HG02763 (cell line): ENCODE measurements at regions not wholly inside any gene's neighbourhood (a gene's known extent, or its start where the extent isn't known, plus 50 kb on each side); places are given as distances from the start of the nearest gene placed in this dataset.
"Not testable (repeated sequence)": the region's sequence is repeated elsewhere in the genome, so short reads cannot be mapped to it uniquely, and the experiment has no call there.

ENCODE experiments used
- ATAC-seq: cut with Tn5 transposase; IDR thresholded peaks from one replicate; pipeline ENCODE4 v1.9.1; 2021; ENCODE audit warnings: mild to moderate bottlenecking, moderate library complexity; ENCODE audit not compliant: unreplicated experiment

DNA sequence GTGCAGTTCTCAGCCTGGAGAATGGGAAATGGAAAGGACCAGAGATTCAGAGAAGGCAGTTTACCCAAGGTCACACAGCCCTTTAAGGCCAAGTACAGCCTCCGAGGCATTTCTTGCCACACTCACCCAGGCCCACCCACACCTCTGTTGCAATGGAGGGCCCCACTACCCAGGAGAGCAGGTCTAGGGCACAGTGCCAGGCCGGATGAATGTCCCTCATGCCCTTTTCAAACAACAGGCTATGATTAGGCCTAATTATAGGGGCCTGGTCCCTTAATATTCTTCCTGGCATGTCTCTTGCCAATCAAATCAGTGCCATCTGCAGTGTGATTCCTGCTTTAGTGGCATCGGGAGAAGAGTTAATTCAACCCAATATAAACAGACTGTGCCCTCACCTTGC is 195.3 kb downstream of the KLRB1 start:
- ATAC-seq: not testable (repeated sequence)

DNA sequence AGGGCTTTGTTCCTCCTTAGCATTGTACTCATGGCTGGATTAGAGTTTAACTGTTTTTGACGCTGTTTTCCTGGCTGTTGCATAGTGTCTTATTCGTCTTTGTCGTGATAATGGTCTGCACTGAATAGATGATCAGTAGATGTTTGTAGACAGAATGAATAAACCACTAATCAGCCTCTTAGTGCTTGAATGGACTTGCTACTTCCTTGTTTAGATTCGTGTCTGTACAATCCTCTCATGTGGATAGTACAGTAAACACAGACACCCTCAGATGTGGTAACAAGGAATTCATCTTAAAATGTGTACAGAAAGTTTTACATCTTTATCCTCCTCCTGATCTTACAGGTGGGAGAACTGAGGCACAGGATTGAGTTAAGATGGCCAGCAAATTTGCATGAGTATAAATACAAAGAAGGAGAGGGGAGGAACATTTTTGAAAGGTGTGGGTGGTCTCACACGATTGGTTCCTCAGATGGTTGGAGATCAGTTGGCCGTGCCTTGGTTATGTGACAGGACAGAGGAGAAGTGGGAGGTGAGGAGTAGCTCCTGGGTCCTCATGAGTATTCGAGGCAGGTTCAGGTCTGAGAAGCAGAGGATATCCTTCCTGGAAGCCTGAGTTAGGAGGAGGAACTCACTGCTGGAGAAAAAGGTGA is 196.0 kb downstream of the KLRB1 start:
- not testable (repeated sequence) for ATAC-seq

DNA sequence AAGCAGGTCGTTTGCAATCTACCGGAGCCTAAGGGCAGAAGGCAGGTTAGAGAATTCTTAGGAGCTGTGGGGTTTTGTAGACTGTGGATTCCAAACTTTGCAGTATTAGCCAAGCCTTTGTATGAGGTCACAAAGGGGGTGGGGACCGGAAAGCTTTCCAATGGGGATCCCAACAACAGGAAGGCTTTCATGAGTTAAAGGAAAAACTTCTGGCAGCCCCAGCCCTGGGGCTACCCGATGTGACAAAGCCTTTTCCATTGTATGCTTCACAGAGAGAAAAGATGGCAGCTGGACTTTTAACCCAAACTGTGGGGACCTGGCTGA is 199.2 kb upstream of the PZP start:
- ATAC-seq: not testable (repeated sequence)

DNA sequence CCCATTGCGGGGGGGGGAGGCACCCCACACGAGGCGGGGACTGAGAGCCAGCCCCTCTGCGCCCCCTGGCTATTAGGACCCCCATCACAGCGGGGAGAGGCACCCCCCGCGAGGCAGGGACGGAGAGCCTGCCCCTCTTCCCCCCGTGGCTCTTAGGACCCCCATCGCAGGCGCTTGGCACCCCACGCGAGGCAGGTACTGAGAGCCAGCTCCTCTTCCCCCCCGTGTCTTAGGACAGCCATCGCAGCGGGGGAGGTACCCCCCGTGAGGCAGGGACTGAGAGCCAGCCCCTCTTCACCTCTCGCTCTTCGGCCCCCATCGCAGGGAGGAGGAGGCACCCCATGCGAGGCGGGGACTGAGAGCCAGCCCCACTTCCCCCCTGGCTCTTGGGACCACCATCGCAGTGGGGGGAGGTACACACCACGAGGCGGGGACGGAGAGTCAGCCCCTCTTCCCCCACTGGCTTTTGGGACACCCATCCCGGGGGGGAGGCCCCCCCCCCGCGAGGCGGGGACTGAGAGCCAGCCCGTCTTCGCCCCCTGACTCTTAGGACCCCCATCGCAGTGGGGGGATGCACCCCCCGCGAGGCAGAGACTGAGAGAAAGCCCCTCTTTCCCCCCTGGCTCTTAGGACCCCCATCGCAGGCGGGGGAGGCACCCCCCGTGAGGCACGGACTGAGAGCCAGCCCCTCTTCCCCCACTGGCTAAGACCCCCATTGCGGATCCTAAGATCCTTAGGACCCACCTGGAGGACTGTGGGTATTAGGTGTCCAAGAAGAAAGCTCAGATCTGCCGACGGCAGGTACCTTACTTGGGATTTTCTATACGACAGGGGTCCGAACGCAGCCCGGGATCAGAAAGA is 198.6 kb upstream of the PZP start:
- no peak for ATAC-seq

DNA sequence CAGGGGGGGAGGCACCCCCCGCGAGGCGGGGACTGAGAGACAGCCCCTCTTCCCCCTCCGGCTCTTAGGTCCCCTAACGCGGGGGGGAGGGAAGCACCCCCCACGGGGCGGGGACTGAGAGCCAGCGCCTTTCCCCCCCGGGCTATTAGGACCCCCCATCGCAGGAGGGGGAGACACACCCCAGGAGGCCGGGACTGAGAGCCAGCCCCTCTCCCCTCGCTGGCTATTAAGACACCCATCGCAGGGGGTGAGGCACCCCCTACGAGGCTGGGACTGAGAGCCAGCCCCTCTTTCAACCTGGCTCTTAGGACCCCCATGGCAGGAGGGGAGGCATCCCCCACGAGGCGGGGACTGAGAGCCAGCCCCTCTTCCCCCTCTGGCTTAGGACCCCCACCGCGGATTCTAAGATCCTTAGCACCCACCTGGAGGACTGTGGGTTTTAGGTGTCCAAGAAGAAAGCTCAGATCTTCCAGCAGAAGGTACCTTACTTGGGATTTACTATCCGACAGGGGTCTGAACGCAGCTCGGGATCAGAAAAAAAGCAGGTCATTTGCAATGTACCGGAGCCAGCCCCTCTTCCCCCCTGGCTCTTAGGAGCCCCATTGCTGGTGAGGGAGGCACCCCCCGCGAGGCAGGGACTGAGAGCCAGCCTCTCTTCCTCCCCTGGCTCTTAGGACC is 197.8 kb upstream of the PZP start:
- no peak for ATAC-seq

DNA sequence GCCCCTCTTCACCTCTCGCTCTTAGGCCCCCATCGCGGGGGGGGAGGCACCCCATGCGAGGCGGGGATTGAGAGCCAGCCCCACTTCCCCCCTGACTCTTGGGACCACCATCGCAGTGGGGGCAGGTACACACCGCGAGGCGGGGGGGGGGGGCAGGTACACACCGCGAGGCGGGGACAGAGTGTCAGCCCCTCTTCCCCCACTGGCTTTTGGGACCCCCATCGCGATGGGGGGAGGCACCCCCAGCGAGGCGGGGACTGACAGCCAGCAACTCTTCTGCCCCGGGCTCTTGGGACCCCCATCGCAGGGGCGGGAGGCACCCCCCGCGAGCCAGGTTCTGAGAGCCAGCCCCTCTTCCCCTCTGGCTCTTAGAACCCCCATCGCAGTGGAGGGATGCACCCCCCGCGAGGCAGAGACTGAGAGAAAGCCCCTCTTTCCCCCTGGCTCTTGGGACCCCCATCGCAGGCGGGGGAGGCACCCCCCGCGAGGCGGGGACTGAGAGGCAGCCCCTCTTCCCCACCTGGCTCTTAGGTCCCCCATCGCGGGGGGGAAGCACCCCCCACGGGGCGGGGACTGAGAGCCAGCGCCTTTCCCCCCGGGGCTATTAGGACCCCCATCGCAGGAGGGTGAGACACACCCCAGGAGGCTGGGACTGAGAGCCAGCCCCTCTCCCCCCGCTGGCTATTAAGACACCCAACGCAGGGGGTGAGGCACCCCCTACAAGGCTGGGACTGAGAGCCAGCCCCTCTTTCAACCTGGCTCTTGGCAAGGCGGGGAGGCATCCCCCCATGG is 196.5 kb upstream of the PZP start:
- no peak for ATAC-seq

DNA sequence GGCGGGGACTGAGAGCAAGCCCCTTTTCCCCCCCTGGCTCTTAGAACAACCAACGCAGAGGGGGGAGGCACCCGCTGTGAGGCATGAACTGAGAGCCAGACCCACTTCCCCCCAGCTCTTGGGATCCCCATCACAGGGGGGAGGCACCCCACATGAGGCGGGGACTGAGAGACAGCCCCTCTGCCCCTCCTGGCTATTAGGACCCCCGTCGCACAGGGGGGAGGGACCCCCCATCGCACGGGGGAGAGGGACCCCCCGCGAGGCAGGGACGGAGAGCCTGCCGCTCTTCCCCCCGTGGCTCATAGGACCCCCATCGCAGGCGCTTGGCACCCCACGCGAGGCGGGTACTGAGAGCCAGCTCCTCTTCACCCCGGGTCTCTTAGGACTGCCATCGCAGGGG is 195.8 kb upstream of the PZP start:
- no peak for ATAC-seq

DNA sequence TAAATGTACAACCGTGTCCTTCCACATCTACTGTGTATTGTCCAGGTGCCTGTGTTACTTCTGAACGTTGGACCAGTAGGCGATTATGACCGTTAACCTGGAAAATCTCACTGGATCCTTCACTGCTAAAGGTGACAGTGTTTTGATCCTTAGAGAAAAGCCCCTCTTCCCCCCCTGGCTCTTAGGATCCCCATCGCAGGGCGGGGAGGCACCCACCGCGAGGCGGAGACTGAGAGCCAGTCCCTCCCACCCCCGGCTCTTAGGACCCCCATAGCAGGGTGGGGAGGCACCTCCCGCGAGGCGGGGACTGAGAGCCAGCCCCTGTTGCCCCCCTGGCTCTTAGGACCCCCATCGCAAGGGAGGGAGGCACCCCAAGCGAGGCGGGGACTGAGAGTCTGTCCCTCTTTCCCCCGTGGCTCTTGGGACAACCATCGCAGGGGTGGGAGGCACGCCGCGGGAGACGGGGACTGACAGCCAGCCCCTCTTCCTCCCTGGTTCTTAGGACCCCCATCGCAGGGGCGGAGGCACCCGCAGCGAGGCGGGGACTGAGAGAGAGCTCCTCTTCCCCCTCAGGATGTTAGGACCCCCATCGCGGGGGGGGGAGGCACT is 194.3 kb upstream of the PZP start:
- not testable (repeated sequence) for ATAC-seq

DNA sequence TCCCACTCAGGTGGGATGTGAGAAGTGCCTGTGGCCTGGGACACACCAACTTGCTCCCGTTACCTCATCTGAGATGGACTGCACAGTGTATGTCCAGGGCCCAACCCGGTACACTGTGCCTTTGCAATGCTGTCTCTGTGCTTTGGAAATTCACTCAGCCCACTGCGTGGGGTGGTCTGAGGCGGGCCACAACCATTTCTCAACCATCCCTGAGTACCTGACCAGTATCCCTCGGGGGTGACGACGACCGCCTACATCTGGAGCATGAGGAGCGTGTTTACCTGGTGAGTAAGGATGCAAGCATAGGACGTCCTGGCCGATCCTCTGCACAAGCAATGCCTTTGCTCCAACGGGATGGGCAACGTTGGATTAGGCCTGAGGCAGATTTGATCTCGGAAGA is 188.2 kb upstream of the PZP start:
- not testable (repeated sequence) for ATAC-seq

DNA sequence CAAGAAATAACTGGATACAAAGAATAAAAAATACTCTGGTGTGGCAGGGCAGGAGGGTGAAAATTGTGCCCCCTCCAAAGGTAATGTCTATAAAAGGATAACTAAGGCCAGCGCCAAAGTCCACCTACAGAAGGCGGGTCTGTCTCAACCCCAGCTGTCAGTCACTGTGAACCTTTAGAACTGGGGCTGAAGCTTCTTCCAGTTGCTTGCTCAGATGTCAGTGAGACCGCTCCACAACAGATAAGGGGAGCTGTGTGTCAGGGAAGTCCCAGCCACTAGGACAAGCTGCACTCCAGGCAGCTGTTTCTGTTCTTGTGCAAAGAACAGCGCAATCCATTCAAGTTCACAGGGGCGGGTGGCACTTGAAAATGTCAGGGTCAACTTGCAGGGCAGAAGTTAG is 187.0 kb upstream of the PZP start:
- ATAC-seq: not testable (repeated sequence)

DNA sequence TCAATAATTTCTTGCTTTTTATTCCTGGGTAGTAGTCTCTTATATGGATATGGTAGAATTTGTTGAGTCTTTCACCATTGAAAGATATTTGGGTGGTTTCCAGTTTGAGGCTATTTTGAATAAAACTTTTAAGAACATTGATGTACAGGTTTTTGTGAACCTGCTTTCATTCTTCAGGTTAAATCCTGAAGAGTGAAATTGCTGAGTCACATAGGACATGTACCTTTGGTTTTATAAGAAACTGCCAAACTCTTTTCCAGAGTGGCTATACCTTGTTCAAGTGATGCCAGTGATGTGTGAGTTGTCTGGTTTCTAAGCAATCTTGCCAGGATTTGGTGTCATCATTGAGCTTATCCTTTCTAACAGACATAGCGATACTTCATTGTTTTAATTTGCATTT is 184.6 kb upstream of the PZP start:
- ATAC-seq: no peak

DNA sequence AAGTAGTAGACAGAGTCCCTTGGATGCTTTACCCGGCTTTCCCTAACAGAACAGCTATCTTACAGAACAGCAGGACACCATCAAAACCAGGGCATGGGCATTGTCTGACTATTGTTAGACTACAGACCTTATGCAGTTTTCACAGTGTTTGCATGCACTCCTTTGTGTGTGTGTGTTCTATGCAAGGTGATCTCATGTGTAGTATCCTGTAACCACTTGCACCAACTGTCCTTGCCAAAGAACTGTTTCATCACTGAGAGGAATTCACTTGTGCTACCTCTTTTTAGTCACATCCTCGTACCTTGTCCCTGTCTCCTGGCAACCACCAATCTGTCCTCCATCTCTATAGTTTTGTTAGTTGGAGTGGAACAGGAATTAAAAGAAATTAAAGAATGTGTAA is 183.6 kb upstream of the PZP start:
- ATAC-seq: no peak

DNA sequence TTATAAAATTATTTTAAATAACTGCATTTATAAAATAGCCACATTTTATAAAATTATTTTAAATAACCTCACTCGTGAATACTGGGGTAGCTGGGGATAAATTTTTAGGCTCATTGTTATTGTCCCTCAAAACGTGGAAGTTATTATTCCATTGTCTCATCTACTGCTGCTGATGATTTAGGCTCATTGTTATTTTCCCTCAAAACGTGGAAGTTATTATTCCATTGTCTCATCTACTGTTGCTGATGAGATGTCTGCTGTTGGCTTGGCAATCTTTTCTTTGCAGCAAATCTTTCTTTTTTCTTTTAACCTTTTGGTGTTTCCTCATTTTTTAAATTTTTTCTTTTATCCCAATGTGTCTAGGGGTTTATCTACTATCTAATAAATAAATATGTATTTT is 182.6 kb upstream of the PZP start:
- no peak for ATAC-seq

DNA sequence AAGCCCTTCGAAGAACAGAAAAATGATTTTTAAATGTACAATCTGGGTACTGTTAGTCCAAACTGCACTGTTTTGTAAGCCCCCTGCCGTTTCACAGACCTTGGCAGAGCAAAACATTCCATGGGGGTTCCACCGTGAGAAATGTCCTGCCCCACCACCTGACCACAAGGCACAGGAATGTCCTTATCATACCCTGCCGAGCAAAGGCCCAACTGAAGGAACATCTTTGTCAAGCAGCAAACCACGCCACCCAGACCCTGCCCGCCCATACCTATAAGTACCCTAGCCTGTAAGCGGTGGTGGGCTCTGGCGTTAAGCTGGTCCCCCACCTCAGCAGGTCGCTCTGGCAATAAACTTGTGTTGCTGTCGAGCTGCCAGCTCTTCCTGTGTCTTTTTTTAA is 181.6 kb upstream of the PZP start:
- ATAC-seq: no peak

DNA sequence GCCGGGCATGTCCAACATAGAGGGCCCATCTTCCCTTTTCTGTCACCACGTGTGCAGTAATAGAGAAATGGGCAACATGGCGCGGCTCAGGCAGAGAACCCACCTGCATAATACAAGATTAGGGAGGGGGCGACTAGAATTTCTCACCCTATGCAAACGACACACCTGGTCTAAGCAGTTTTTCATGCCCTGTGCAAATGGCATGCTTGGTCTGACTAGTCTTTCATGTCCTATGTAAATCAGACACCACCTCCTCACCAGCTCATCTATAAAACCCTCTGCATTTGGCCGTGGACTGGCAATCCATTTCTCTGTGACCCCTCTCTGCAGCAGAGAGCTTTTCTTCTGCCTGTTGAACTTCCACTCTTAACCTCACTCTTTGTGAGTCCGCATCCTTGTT is 180.2 kb upstream of the PZP start:
- no peak for ATAC-seq

DNA sequence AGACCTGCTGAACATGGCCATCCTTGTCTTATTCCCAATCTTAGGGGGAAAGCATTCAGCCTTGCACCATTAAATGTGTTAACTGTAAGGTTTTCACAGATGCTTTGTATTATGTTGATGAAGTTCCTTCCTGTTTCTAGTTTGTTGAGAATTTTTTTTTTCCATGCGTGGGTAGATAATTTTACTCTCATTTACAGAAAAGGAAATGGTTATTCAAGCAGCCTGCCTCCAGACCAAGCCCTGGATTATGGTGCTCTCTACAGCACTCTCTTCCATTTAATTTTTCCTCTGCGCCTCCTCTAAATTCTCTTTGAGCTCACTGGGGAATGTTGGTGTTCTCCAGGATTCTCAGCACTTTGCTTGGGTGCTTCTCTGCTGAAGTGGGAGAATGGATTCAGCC is 179.3 kb upstream of the PZP start:
- ATAC-seq: no peak

DNA sequence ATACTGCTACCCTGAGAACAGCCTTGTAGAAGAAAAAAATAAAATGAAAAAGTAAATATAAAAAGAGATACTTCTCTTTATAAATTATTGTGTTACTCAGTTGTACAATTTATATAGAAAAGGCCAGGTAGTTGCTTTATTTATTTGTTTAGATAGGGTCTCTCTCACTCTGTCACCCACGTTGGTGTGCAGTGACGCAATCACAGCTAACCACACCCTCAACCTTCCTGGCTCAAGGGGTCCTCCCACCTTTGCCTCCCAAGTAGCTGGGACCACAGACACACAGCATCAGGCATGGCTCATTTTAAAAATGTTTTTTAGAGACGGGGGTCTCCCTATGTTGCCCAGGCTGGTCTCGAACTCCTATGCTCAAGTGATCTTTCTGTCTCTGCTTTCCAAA is 175.4 kb upstream of the PZP start:
- ATAC-seq: no peak

DNA sequence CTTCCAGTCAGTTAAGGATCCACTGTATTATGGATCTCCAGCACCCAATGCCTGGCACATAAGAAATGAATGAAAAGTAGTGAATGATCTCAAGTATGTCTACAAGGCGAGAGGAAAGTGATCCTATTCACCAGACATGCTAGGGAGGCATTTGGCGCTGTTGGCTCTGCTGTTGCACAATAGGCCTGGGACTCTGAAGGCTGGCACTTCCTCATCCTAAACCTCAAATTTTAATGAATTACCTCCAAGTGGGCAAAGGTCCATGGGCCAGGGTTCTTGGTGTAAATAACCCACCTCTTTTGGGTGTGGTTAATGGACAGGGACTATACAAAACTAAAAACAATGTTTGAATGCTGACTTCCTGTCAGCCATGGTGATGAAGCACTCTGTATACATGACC is 173.4 kb upstream of the PZP start:
- ATAC-seq: no peak

DNA sequence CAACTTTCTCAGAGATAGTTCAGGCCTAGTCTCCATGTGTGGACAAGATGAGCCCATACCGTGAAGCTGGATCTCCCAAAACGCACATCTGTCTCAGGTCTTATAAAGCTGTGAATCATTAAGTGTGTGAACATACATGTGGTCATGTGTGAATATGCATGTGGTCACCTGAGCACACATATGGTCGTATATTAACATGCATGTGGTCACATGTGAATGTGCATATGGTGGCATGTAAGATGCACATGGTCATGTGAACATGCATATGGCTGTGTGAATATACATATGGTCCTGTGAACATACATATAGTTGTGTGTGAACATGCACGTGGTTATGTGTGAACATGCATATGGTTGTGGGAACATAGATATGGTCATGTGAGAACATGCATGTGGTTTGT is 172.5 kb upstream of the PZP start:
- ATAC-seq: no peak

DNA sequence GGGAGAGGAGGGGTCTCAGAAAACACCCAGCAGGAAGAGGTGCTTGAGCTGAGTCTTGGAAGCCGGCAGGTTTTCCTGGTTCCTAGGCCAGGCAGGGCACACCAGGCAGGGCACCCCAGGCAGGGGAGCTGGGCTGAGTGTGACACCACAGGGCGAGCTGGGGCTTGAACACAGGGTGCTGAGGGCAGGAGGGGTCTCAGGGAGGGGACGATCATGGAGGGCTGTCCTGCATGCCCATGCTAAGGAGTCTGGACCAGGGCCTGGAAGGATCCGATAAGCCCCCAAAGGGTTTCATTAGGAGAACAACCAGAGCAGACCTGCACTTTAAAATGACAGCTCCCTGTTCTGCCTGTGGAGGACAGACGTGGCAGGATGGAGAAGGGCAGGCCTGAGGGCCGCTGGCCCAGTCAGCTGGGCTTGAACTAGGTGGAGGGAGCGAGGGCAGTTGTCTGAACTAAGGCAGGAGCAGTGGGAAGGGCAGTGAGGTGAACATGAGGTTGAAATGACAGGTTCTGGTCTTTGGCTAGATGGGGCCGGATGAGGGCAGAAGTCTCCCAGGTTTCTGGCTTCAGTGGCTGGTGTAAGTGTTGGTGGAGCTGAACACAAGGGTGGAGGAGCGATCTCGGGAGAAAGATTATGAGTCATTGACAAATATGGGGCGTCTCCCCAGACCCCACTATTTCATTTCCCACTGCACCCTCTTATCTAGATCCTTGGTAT is 171.0 kb upstream of the PZP start:
- no peak for ATAC-seq
